ENCODE measurements at regions not wholly inside any gene's neighbourhood (a gene's known extent, or its start where the extent isn't known, plus 50 kb on each side); places are given as distances from the start of the nearest gene placed in this dataset.

- Histone ChIP-seq H3K9me3 (no peaks in the 10 kb centered on the region), H3K36me3 (no peaks in the 10 kb centered on the region), H3K4me1 (ENCODE audit: control insufficient read depth in 1 of 2, insufficient read depth in 1 of 2, low read depth in 1 of 2, low read length in 1 of 2) (no peaks in the 10 kb centered on the region), H3K4me3 (ENCODE audit: low read depth in 1 of 2, low read length in 1 of 2) (no peak overlapping the region), H3K27ac (no peak overlapping the region), H3K27me3 (no peaks in the 10 kb centered on the region)
- TF ChIP-seq CTCF (IDR thresholded peaks at IDR 0.05), result no peak
Observed at GRCh38 chr18:22307528-22307927, 110.2 kb downstream of the CTAGE1 start.

GRCh38 chr18:22303927-22304326, 113.8 kb downstream of the CTAGE1 start:
- no peaks in the 10 kb centered on the region for H3K9me3 ChIP-seq
- no peaks in the 10 kb centered on the region for H3K36me3 ChIP-seq
- peaks cover 0 to 6% of the 10 kb centered on the region in 2 experiments for H3K4me1 ChIP-seq (ENCODE audit: control insufficient read depth in 1 of 2, insufficient read depth in 1 of 2, low read depth in 1 of 2, low read length in 1 of 2)
- TF ChIP-seq CTCF (IDR thresholded peaks at IDR 0.05), result no peak
- no peak overlapping the region for H3K27ac ChIP-seq
- H3K27me3 ChIP-seq, result no peaks in the 10 kb centered on the region
- H3K4me3 ChIP-seq (ENCODE audit: low read depth in 1 of 2, low read length in 1 of 2), result no peak overlapping the region

GRCh38 chr18:22302144-22302543, 115.6 kb downstream of the CTAGE1 start:
- Histone ChIP-seq H3K27ac (no peak overlapping the region), H3K36me3 (no peaks in the 10 kb centered on the region), H3K4me1 (ENCODE audit: control insufficient read depth in 1 of 2, insufficient read depth in 1 of 2, low read depth in 1 of 2, low read length in 1 of 2) (peaks cover 0 to 6% of the 10 kb centered on the region in 2 experiments), H3K4me3 (ENCODE audit: low read depth in 1 of 2, low read length in 1 of 2) (no peak overlapping the region), H3K27me3 (no peaks in the 10 kb centered on the region), H3K9me3 (no peaks in the 10 kb centered on the region)
- no peak for TF ChIP-seq CTCF (IDR thresholded peaks at IDR 0.05)

- Histone ChIP-seq H3K9me3 (no peaks in the 10 kb centered on the region), H3K36me3 (no peaks in the 10 kb centered on the region), H3K27ac (no peak overlapping the region), H3K4me3 (ENCODE audit: low read depth in 1 of 2, low read length in 1 of 2) (no peak overlapping the region), H3K27me3 (no peaks in the 10 kb centered on the region), H3K4me1 (ENCODE audit: control insufficient read depth in 1 of 2, insufficient read depth in 1 of 2, low read depth in 1 of 2, low read length in 1 of 2) (peaks cover 0 to 6% of the 10 kb centered on the region in 2 experiments)
- no peak for TF ChIP-seq CTCF (IDR thresholded peaks at IDR 0.05)
Observed at GRCh38 chr18:22300665-22301636, 116.8 kb downstream of the CTAGE1 start.

- no peak overlapping the region for H3K27ac ChIP-seq
- no peaks in the 10 kb centered on the region for H3K9me3 ChIP-seq
- H3K27me3 ChIP-seq, result no peaks in the 10 kb centered on the region
- no peaks in the 10 kb centered on the region for H3K36me3 ChIP-seq
- TF ChIP-seq CTCF (IDR thresholded peaks at IDR 0.05), result no peak
- H3K4me1 ChIP-seq (ENCODE audit: control insufficient read depth in 1 of 2, insufficient read depth in 1 of 2, low read depth in 1 of 2, low read length in 1 of 2), result peaks cover 0 to 2% of the 10 kb centered on the region in 2 experiments
- no peak overlapping the region for H3K4me3 ChIP-seq (ENCODE audit: low read depth in 1 of 2, low read length in 1 of 2)
Observed at GRCh38 chr18:22297008-22297407, 120.7 kb downstream of the CTAGE1 start.
